Adrenal gland (tissue), 9 donors: ENCODE measurements at regions not wholly inside any gene's neighbourhood (a gene's known extent, or its start where the extent isn't known, plus 50 kb on each side); places are given as distances from the start of the nearest gene placed in this dataset.

Experiments
- DNase-seq, 7 donors: peaks; one replicate each; pipeline ENCODE4 v3.0.0-alpha.2; 2019 to 2020
- H3K27ac ChIP-seq, 5 donors: fragments of 200-600 bp; sonication (generic) in 4 of 5; 1 replicate in 3 of 5; 2 replicates in 2 of 5; pipeline versions ENCODE4 v1.5.1 to v1.8.0; 2016 to 2020; ENCODE audit warnings: mild to moderate bottlenecking in 1 of 5
- H3K27me3 ChIP-seq: fragments of 200-600 bp; 2 replicates; pipeline ENCODE4 v1.8.0; 2021
- H3K36me3 ChIP-seq, 2 donors: fragments of 200-600 bp; replicated peaks in 1 of 2; 1 replicate in 1 of 2; 2 replicates in 1 of 2; pipeline versions ENCODE4 v1.5.1 to v1.8.0; 2018 to 2022
- H3K4me1 ChIP-seq, 2 donors: fragments of 200-600 bp; replicated peaks in 1 of 2; 1 replicate in 1 of 2; 2 replicates in 1 of 2; pipeline versions ENCODE4 v1.5.1 to v1.8.0; 2018 to 2021
- H3K4me3 ChIP-seq, 4 donors: fragments of 200-600 bp; sonication (generic) in 3 of 4; one replicate each; pipeline ENCODE4 v1.5.1; 2016 to 2018
- H3K9me3 ChIP-seq, 3 donors: fragments of 200-600 bp; sonication (generic) in 1 of 3; replicated peaks in 1 of 3; 1 replicate in 2 of 3; 2 replicates in 1 of 3; pipeline versions ENCODE4 v1.5.1 to v1.8.0; 2016 to 2021
- POLR2A ChIP-seq, 2 donors: fragments of 450-650 bp; IDR thresholded peaks; one replicate each; pipeline ENCODE4 v1.6.1; 2017; ENCODE audit warnings: antibody characterized with exemption in 2 of 2, mild to moderate bottlenecking in 2 of 2, moderate library complexity in 1 of 2
- WGBS, 4 donors: extraction: QIAGEN DNeasy Blood & Tissue Kit in 2 of 4; methylation state at CpG; one replicate each; pipeline versions ENCODE4 v1.1.5 to v1.1.7; 2013 to 2017; 5-methylcytosine and 5-hydroxymethylcytosine counted together
- intact Hi-C, 2 donors: fragments of 100-400 bp; cut with DNase I; formaldehyde crosslinking; loops; one replicate each; pipeline versions ENCODE4 v1.14.1 to v1.15.0; 2022 to 2023
- TF ChIP-seq, protein P1 (sequence below), 6 experiments: fragments of 450-650 bp in 4 of 6; fragments of 200-600 bp in 2 of 6; sonication (generic) in 1 of 6; IDR thresholded peaks; 1 replicate in 5 of 6; 2 replicates in 1 of 6; pipeline versions ENCODE4 v1.5.1 to v1.8.0; 2016 to 2021; ENCODE audit warnings: antibody characterized with exemption in 6 of 6, mild to moderate bottlenecking in 2 of 6, moderate library complexity in 1 of 6
- donor health status: healthy with polysubstance abuse.
- donor health status: Bipolar disorder and iron deficiency.
- donor health status: DM: yes; HTN: yes; CAD: no.
- donor health status: DM: no; HTN: no; CAD: no.
- donor health status: DM: no; HTN: no; CAD: no.

DNA sequence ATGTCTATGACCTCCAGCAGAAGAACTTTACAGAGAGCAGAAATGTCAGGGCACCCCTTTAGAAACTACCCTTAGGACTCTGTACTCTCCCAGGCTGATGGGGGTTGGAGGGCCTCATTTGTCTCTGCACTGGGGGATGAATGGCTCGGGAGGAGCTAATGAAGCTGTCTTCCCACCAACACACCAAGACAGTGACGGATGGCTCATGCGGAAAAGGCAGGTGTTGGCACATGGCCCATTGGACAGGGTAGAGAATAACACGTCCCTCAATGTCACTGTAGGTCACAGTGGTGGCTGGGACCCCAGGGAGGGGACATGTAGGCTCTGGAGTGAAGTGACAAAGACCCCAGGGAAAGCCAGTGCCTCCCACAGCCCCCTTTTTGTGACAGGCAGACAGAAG is 64.0 kb upstream of the PCBD1 start:
- intact Hi-C loops = no loop called here
- H3K27me3 ChIP-seq = no peaks in the 10 kb centered on the region
- no peak overlapping the region for H3K27ac ChIP-seq
- no peak overlapping the region for H3K4me3 ChIP-seq
- H3K9me3 ChIP-seq = no peaks in the 10 kb centered on the region
- no peak for TF ChIP-seq POLR2A (IDR thresholded peaks at IDR 0.05)
- TF ChIP-seq, protein P1, sequence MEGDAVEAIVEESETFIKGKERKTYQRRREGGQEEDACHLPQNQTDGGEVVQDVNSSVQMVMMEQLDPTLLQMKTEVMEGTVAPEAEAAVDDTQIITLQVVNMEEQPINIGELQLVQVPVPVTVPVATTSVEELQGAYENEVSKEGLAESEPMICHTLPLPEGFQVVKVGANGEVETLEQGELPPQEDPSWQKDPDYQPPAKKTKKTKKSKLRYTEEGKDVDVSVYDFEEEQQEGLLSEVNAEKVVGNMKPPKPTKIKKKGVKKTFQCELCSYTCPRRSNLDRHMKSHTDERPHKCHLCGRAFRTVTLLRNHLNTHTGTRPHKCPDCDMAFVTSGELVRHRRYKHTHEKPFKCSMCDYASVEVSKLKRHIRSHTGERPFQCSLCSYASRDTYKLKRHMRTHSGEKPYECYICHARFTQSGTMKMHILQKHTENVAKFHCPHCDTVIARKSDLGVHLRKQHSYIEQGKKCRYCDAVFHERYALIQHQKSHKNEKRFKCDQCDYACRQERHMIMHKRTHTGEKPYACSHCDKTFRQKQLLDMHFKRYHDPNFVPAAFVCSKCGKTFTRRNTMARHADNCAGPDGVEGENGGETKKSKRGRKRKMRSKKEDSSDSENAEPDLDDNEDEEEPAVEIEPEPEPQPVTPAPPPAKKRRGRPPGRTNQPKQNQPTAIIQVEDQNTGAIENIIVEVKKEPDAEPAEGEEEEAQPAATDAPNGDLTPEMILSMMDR (IDR thresholded peaks at IDR 0.05) = no peak
- no peaks in the 10 kb centered on the region for H3K36me3 ChIP-seq
- H3K4me1 ChIP-seq = no peaks in the 10 kb centered on the region
- WGBS, 4 donors = 65 to 71% (median 70%) methylated on average over 4 of the region's 4 CpGs
- no peak for DNase-seq

DNA sequence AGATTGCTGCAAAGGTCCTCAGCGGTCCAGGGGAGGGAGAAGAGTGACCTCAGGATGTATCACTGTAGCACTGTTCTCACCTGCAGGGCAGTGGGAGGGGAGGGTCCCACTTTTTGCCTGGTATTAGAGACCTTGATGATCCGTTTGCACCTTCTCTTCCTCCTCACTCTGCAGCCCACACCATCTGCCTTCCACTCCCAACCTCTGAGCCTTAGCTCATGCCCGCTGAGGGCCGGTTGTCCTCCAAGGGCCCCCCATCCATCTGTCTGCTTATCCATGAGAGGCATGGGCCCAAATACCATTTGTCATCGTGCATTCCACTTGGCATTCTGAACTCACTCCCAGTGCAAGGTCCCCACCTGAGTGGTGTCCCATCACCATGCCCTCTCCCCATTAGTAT is 64.6 kb upstream of the PCBD1 start:
- intact Hi-C loops = no loop called here
- H3K9me3 ChIP-seq = no peaks in the 10 kb centered on the region
- H3K36me3 ChIP-seq = no peaks in the 10 kb centered on the region
- TF ChIP-seq POLR2A (IDR thresholded peaks at IDR 0.05) = no peak
- TF ChIP-seq, protein P1 (IDR thresholded peaks at IDR 0.05) = no peak
- H3K4me3 ChIP-seq = no peak overlapping the region
- H3K27me3 ChIP-seq = no peaks in the 10 kb centered on the region
- WGBS, 4 donors = 85 to 92% (median 89%) methylated on average over 5 of the region's 5 CpGs
- no peak for DNase-seq
- H3K27ac ChIP-seq = no peak overlapping the region
- no peaks in the 10 kb centered on the region for H3K4me1 ChIP-seq

DNA sequence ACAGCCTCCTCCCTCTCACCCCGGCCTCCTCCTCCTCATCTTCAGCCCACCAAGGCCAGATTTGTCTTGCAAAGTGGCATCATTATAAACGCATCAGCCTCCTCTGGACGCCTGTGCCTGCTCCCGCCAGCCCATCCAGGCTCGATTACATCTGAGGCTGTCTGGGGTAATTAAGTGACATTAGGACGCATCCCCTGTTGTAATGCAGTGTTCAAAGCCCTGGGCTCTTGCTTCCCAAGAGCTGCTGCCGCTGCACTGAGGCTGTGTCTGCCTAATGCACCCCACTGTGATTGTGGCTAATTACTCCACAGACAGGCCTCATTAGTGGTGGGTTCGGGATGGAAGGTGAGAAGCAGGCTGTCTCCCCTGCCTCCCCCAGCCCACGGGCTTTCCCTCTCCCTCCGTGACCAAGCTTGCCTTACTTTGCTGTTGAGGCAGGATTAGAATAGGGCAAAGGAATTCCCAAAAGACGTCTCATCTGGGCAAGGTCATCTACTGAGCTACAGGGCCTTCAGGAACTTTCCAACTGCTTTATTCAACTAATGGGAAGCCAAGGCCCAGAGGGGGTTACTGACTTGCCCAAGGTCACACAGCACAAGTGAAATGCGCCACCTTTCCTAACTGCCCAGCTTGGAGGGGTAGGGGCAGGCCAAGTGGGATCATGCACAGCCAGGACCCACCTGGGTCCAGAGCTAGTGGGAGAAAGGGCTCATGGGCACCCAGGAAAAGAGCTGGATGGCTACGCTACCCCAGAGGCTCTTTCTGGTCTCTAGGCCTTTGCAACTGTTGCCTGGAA is 66.2 kb upstream of the PCBD1 start:
- DNase-seq = no peak

DNA sequence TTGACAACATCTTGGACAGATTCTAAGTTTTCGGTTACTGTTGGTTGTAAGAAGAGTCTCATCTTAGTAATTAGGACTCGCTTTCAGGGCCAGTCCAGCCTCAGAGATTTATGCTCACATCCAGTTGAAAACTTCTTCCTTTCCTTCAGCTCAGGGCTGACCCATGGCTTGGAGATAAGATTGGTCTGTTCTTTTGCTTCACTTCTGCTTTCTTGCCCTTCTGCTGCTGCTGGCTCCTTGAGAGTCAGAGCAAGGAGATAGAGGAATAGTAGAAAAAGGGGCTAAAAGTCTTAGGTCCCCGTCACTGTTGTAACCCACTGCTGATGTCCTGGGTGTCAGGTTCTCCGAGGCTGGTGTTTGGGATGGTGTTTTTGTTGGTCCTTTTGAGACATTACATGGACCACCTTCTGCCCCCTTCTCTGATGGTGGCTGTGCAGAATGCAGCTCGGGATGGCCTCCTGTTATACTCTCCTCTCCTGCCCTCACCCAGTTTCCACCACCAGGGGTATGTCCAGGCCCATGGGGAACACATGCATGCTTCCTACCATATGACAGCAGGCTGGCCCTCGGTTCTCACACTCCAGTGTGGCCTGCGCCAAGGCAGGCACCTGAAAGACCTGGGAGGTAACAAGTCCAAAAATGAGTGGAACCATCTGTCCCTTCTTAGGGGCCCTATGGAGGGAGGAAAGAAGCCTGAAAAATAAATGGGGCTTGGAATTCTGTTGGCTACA is 67.8 kb upstream of the PCBD1 start:
- TF ChIP-seq, protein P1 (IDR thresholded peaks at IDR 0.05) = no peak
- no peak for TF ChIP-seq POLR2A (IDR thresholded peaks at IDR 0.05)
- Histone ChIP-seq H3K9me3 (no peaks in the 10 kb centered on the region), H3K4me3 (no peak overlapping the region), H3K27me3 (no peaks in the 10 kb centered on the region), H3K4me1 (no peaks in the 10 kb centered on the region), H3K36me3 (no peaks in the 10 kb centered on the region), H3K27ac (no peak overlapping the region)
- intact Hi-C loops = no loop called here
- WGBS, 4 donors = 64 to 68% (median 66%) methylated on average over 7 of the region's 7 CpGs
- DNase-seq = no peak

More for the DNA sequence above, 66.2 kb upstream of the PCBD1 start:
- Histone ChIP-seq H3K4me1 (no peaks in the 10 kb centered on the region), H3K27ac (no peak overlapping the region), H3K9me3 (no peaks in the 10 kb centered on the region), H3K27me3 (no peaks in the 10 kb centered on the region), H3K36me3 (no peaks in the 10 kb centered on the region), H3K4me3 (no peak overlapping the region)
- TF ChIP-seq, protein P1 (IDR thresholded peaks at IDR 0.05) = no peak
- no peak for TF ChIP-seq POLR2A (IDR thresholded peaks at IDR 0.05)
- WGBS, 4 donors = 71 to 86% (median 79%) methylated on average over 9 to 13 of the region's 13 CpGs
- intact Hi-C loops = no loop called here
